ENCODE measurements at regions not wholly inside any gene's neighbourhood (a gene's known extent, or its start where the extent isn't known, plus 50 kb on each side); places are given as distances from the start of the nearest gene placed in this dataset.
"Not testable (repeated sequence)": the region's sequence is repeated elsewhere in the genome, so short reads cannot be mapped to it uniquely, and the experiment has no call there.

GRCh38 chr22:48757581-48757980, 1070.1 kb downstream of the BRD1 start:
- H3K27me3 ChIP-seq (ENCODE audit: control insufficient read depth, insufficient read depth, low read length): no peaks in the 10 kb centered on the region
- TF ChIP-seq SIN3A (IDR thresholded peaks at IDR 0.05; ENCODE audit: borderline replicate concordance, insufficient read depth, low read depth, low read length) (no peak), TCF7L2 (IDR thresholded peaks at IDR 0.05; ENCODE audit: low read depth, low read length) (no peak), POLR2AphosphoS5 (IDR thresholded peaks at IDR 0.05; ENCODE audit: low read depth, low read length) (no peak), CTCF (IDR thresholded peaks at IDR 0.05) (no peak), REST (IDR thresholded peaks at IDR 0.05; ENCODE audit: insufficient read depth in 1 of 2, low read depth in 2 of 2, low read length in 1 of 2) (no peak)
- CTCF ChIA-PET: no interaction called here
- H3K4me3 ChIP-seq (ENCODE audit: low read depth in 2 of 2, low read length in 2 of 2): no peak overlapping the region
- POLR2A ChIA-PET: no interaction called here
- no TSS peak for BruUV-seq (replicated peaks)
- no peak for ATAC-seq
- no peak overlapping the region for H3K27ac ChIP-seq (ENCODE audit: low read length)
- intact Hi-C loops (cut with micrococcal nuclease; ENCODE audit: unreplicated experiment) (no loop called here), in situ Hi-C loops (cut with HindIII; ENCODE audit: low pct_unique_long_range_greater_than_20kb, low sequenced_read_pairs) (no loop called here)
- H3K9me3 ChIP-seq (ENCODE audit: control insufficient read depth, insufficient read depth, low read depth, low read length): no peaks in the 10 kb centered on the region
- H3K36me3 ChIP-seq (ENCODE audit: control insufficient read depth, insufficient read depth, low read length): no peaks in the 10 kb centered on the region
- DNase-seq (ENCODE audit: low read depth, low spot score): no peak
- no peaks in the 10 kb centered on the region for H3K4me1 ChIP-seq (ENCODE audit: control insufficient read depth, insufficient read depth, low read length)

- CTCF ChIA-PET; BruUV-seq (replicated peaks); in situ Hi-C loops (cut with HindIII; ENCODE audit: low pct_unique_long_range_greater_than_20kb, low sequenced_read_pairs); H3K27me3 ChIP-seq (ENCODE audit: control insufficient read depth, insufficient read depth, low read length); H3K27ac ChIP-seq (ENCODE audit: low read length); H3K9me3 ChIP-seq (ENCODE audit: control insufficient read depth, insufficient read depth, low read depth, low read length); DNase-seq (ENCODE audit: low read depth, low spot score); H3K4me3 ChIP-seq (ENCODE audit: low read depth in 2 of 2, low read length in 2 of 2); intact Hi-C loops (cut with micrococcal nuclease; ENCODE audit: unreplicated experiment); H3K4me1 ChIP-seq (ENCODE audit: control insufficient read depth, insufficient read depth, low read length); ATAC-seq; POLR2A ChIA-PET; H3K36me3 ChIP-seq (ENCODE audit: control insufficient read depth, insufficient read depth, low read length): not testable (repeated sequence)
These were observed 1070.5 kb downstream of the BRD1 start for GRCh38 chr22:48757135-48757534.

DNA sequence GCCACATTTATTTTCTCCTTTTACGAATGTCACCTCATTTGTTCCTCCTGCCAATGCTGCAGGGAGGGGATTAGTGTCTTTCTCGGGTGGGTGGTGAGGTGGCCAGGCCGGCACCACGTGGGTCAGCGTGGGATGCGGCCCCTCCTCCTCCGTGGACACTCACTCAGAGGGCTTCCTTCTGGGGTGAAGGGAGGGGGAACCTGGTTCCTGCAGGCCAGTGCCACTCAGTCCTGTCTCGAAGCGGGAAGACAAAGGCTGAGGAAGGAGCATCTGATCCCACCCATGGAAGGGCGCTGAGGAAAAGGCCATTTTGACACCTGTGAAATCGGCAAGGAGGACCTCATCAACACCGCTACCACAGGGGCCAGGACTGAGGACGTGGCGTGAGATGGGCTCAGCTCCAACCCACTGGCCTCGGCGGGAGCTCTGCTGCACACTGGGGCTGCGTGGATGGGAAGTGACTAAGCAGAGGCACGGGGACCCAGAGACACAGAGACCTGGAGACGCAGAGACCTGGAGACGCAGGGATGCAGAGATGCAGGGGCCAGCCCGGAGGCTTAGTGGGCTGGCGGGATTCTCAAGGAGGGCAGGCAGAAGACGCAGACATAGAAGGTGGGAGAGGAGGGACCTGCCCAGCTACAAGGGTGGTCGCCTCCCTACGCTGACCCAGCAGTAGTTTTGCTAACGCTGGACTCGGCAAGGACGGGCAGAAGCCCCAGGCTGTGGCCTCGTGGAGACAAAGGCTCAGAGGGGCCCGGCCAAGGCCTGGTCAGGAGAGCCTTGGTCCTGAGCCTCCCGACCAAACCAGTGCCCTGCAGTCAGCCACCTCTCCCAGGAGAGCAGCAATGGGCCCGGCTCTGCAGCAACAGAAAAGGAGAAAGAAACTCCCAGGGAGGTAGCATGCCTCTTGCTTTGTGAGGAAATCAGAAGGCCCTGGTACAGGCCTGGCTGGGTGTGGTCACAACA, 1071.2 kb downstream of the BRD1 start:
- ATAC-seq (no peak), DNase-seq (ENCODE audit: low read depth, low spot score) (no peak)
- Histone ChIP-seq H3K27ac (ENCODE audit: low read length) (no peak overlapping the region), H3K4me3 (ENCODE audit: low read depth in 2 of 2, low read length in 2 of 2) (no peak overlapping the region), H3K36me3 (ENCODE audit: control insufficient read depth, insufficient read depth, low read length) (no peaks in the 10 kb centered on the region), H3K4me1 (ENCODE audit: control insufficient read depth, insufficient read depth, low read length) (no peaks in the 10 kb centered on the region), H3K27me3 (ENCODE audit: control insufficient read depth, insufficient read depth, low read length) (no peaks in the 10 kb centered on the region), H3K9me3 (ENCODE audit: control insufficient read depth, insufficient read depth, low read depth, low read length) (no peaks in the 10 kb centered on the region)
- intact Hi-C loops (cut with micrococcal nuclease; ENCODE audit: unreplicated experiment): no loop called here
- ChIA-PET CTCF (no interaction called here), POLR2A (no interaction called here)
- no TSS peak for BruUV-seq (replicated peaks)
- TF ChIP-seq POLR2AphosphoS5 (IDR thresholded peaks at IDR 0.05; ENCODE audit: low read depth, low read length) (no peak), SIN3A (IDR thresholded peaks at IDR 0.05; ENCODE audit: borderline replicate concordance, insufficient read depth, low read depth, low read length) (no peak), TCF7L2 (IDR thresholded peaks at IDR 0.05; ENCODE audit: low read depth, low read length) (no peak), CTCF (IDR thresholded peaks at IDR 0.05) (no peak), REST (IDR thresholded peaks at IDR 0.05; ENCODE audit: insufficient read depth in 1 of 2, low read depth in 2 of 2, low read length in 1 of 2) (no peak)
- in situ Hi-C loops (cut with HindIII; ENCODE audit: low pct_unique_long_range_greater_than_20kb, low sequenced_read_pairs): no loop called here

All from Panc1 (cell line).